ENCODE measurements at regions not wholly inside any gene's neighbourhood (a gene's known extent, or its start where the extent isn't known, plus 50 kb on each side); places are given as distances from the start of the nearest gene placed in this dataset.

DNA sequence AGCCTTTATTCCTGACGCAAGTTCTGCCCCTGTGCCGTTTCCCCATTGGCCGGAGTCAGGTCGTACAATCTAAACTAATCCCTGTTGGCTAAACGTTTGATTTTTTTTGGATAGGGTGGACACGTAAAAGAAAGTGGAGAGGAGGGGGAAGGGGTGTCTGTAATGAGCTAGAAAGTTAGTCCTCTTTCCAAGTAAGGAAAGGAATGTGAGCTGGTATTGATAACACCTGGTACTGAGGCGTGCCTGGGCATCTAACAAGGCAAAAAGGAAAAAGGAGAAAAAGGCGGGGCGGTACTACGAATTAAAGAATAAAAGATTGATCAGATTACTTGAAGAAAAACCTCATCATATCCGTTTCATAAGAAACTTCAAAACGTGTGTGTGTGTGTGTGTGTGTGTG, 665.2 kb downstream of the ANXA1 start:
- TF ChIP-seq, protein P1, sequence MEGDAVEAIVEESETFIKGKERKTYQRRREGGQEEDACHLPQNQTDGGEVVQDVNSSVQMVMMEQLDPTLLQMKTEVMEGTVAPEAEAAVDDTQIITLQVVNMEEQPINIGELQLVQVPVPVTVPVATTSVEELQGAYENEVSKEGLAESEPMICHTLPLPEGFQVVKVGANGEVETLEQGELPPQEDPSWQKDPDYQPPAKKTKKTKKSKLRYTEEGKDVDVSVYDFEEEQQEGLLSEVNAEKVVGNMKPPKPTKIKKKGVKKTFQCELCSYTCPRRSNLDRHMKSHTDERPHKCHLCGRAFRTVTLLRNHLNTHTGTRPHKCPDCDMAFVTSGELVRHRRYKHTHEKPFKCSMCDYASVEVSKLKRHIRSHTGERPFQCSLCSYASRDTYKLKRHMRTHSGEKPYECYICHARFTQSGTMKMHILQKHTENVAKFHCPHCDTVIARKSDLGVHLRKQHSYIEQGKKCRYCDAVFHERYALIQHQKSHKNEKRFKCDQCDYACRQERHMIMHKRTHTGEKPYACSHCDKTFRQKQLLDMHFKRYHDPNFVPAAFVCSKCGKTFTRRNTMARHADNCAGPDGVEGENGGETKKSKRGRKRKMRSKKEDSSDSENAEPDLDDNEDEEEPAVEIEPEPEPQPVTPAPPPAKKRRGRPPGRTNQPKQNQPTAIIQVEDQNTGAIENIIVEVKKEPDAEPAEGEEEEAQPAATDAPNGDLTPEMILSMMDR (IDR thresholded peaks at IDR 0.05), result no peak
- TF ChIP-seq POLR2A (IDR thresholded peaks at IDR 0.05), result no peak

Measured in heart left ventricle (tissue), 13 donors.